Progenitor cell of endocrine pancreas (in vitro differentiated cells): ENCODE measurements at regions not wholly inside any gene's neighbourhood (a gene's known extent, or its start where the extent isn't known, plus 50 kb on each side); places are given as distances from the start of the nearest gene placed in this dataset.

ENCODE experiments used
- DNase-seq: peaks from one replicate; pipeline ENCODE4 v3.0.0; 2021; ENCODE audit warnings: low spot score; ENCODE audit not compliant: unreplicated experiment
- H3K27ac Mint-ChIP-seq: 2 replicates; pipeline ENCODE4 v1.8.0; 2021; ENCODE audit warnings: mild to moderate bottlenecking, moderate library complexity, mixed read lengths
- H3K27me3 Mint-ChIP-seq: 2 replicates; pipeline ENCODE4 v1.8.0; 2021; ENCODE audit warnings: mixed read lengths
- H3K36me3 Mint-ChIP-seq: 2 replicates; pipeline ENCODE4 v1.8.0; 2022; ENCODE audit warnings: mixed read lengths; ENCODE audit not compliant: insufficient read depth
- H3K4me1 Mint-ChIP-seq: 2 replicates; pipeline ENCODE4 v1.8.0; 2021; ENCODE audit warnings: low read depth, mixed read lengths
- H3K4me3 Mint-ChIP-seq: 2 replicates; pipeline ENCODE4 v1.8.0; 2021; ENCODE audit warnings: low read depth, mild to moderate bottlenecking, moderate library complexity, mixed read lengths
- H3K9me3 Mint-ChIP-seq: 2 replicates; pipeline ENCODE4 v1.8.0; 2021; ENCODE audit warnings: low read depth, mixed read lengths
- TF ChIP-seq, protein P1 (sequence below): fragments of 200-600 bp; sonication (generic); IDR thresholded peaks from one replicate; pipeline ENCODE4 v1.5.0; 2021; ENCODE audit warnings: antibody characterized with exemption, mild to moderate bottlenecking; ENCODE audit not compliant: unreplicated experiment

DNA sequence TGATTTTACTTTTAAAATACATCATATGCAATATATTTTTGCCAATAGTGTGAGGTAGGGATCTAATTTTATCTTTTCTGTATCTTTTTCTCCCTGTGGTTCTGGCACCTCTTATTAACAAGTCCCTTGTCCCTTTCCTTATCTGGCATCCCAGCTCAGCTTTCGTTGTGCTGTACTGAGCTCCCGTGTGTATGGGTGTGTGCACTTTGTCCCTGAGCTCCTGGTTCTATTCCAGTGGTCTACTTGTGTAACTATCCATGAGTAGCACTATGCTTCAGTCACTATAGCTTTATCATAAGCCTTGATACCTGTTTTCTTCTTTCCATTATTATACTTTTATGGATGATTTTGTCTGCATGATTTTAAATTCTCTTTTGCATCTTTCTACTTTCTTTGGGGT is 401.4 kb upstream of the POU3F3 start:
- Mint-ChIP-seq H3K4me1 (no peaks in the 10 kb centered on the region), H3K36me3 (no peaks in the 10 kb centered on the region), H3K9me3 (peaks cover 7% of the 10 kb centered on the region), H3K4me3 (no peak overlapping the region), H3K27me3 (no peaks in the 10 kb centered on the region), H3K27ac (no peak overlapping the region)
- TF ChIP-seq, protein P1, sequence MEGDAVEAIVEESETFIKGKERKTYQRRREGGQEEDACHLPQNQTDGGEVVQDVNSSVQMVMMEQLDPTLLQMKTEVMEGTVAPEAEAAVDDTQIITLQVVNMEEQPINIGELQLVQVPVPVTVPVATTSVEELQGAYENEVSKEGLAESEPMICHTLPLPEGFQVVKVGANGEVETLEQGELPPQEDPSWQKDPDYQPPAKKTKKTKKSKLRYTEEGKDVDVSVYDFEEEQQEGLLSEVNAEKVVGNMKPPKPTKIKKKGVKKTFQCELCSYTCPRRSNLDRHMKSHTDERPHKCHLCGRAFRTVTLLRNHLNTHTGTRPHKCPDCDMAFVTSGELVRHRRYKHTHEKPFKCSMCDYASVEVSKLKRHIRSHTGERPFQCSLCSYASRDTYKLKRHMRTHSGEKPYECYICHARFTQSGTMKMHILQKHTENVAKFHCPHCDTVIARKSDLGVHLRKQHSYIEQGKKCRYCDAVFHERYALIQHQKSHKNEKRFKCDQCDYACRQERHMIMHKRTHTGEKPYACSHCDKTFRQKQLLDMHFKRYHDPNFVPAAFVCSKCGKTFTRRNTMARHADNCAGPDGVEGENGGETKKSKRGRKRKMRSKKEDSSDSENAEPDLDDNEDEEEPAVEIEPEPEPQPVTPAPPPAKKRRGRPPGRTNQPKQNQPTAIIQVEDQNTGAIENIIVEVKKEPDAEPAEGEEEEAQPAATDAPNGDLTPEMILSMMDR, result no peak
- DNase-seq, result no peak

GRCh38 chr2:104462731-104463130 is 391.2 kb upstream of the POU3F3 start:
- Mint-ChIP-seq H3K27me3 (no peaks in the 10 kb centered on the region), H3K4me3 (no peak overlapping the region), H3K9me3 (no peaks in the 10 kb centered on the region), H3K27ac (no peak overlapping the region), H3K4me1 (no peaks in the 10 kb centered on the region), H3K36me3 (no peaks in the 10 kb centered on the region)
- TF ChIP-seq, protein P1, result no peak
- no peak for DNase-seq

- no peak for DNase-seq
Measured at GRCh38 chr2:104465981-104466380, 387.9 kb upstream of the POU3F3 start.

DNA sequence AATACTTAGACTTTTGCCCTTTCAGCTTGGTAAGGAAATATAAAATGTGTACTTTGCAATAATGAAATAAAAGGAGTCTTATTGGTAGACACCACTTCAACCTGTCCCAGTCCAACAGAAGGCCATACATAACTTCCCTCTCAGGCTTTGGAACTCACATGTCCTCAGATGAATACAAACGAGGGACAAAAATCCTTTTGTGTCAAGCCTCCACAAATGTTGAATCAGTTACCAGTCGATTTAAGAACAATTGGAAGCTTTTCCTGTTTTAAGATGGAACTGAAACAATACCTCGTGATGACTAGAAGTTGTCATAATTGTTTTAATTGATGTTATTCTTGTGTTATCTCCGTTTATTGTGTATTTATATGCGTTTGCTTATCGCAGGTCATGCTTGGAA is 385.1 kb upstream of the POU3F3 start:
- H3K4me3 Mint-ChIP-seq, result no peak overlapping the region
- no peaks in the 10 kb centered on the region for H3K36me3 Mint-ChIP-seq
- no peaks in the 10 kb centered on the region for H3K9me3 Mint-ChIP-seq
- peaks cover 4% of the 10 kb centered on the region for H3K4me1 Mint-ChIP-seq
- H3K27me3 Mint-ChIP-seq, result no peaks in the 10 kb centered on the region
- no peak overlapping the region for H3K27ac Mint-ChIP-seq
- no peak for DNase-seq
- TF ChIP-seq, protein P1, result no peak

More at GRCh38 chr2:104465981-104466380, 387.9 kb upstream of the POU3F3 start:
- H3K4me1 Mint-ChIP-seq, result no peaks in the 10 kb centered on the region
- no peaks in the 10 kb centered on the region for H3K9me3 Mint-ChIP-seq
- TF ChIP-seq, protein P1, result no peak
- H3K4me3 Mint-ChIP-seq, result no peak overlapping the region
- H3K27me3 Mint-ChIP-seq, result no peaks in the 10 kb centered on the region
- H3K27ac Mint-ChIP-seq, result no peak overlapping the region
- H3K36me3 Mint-ChIP-seq, result no peaks in the 10 kb centered on the region

- H3K36me3 Mint-ChIP-seq, result no peaks in the 10 kb centered on the region
- no peak overlapping the region for H3K27ac Mint-ChIP-seq
- no peak for DNase-seq
- no peaks in the 10 kb centered on the region for H3K27me3 Mint-ChIP-seq
- TF ChIP-seq, protein P1, result no peak
- peaks cover 15% of the 10 kb centered on the region for H3K4me1 Mint-ChIP-seq
- no peaks in the 10 kb centered on the region for H3K9me3 Mint-ChIP-seq
- H3K4me3 Mint-ChIP-seq, result no peak overlapping the region
Measured at GRCh38 chr2:104472076-104472475, 381.8 kb upstream of the POU3F3 start.
